CD14-positive monocyte (primary cell): ENCODE measurements at regions not wholly inside any gene's neighbourhood (a gene's known extent, or its start where the extent isn't known, plus 50 kb on each side); places are given as distances from the start of the nearest gene placed in this dataset.

Experiments
- DNase-seq, 3 donors: peaks; one replicate each; pipeline ENCODE4 v3.0.0-alpha.2; 2011 to 2022
- H2AFZ ChIP-seq: 2 replicates; pipeline ENCODE4 v1.6.0; 2012; ENCODE audit warnings: mild to moderate bottlenecking, low read depth, low read length, inconsistent platforms; ENCODE audit not compliant: insufficient read depth, poor library complexity, severe bottlenecking
- H3K27ac ChIP-seq, 2 donors: 1 replicate in 1 of 2; 2 replicates in 1 of 2; pipeline ENCODE4 v1.5.1; 2012 to 2013; ENCODE audit warnings: low read length in 2 of 2, control low read depth in 1 of 2, inconsistent platforms in 1 of 2, low read depth in 1 of 2, mild to moderate bottlenecking in 1 of 2
- H3K27me3 ChIP-seq, 2 donors: one replicate each; pipeline versions ENCODE4 v1.6.0 to v1.6.1; 2011 to 2013; ENCODE audit warnings: low read length in 2 of 2; ENCODE audit not compliant: control insufficient read depth in 2 of 2, insufficient read depth in 2 of 2
- H3K36me3 ChIP-seq, 2 donors: replicated peaks in 1 of 2; 1 replicate in 1 of 2; 2 replicates in 1 of 2; pipeline versions ENCODE4 v1.5.1 to v1.6.1; 2012 to 2013; ENCODE audit warnings: low read length in 2 of 2, control low read depth in 1 of 2, inconsistent platforms in 1 of 2, mild to moderate bottlenecking in 1 of 2; ENCODE audit not compliant: insufficient read depth in 2 of 2, control insufficient read depth in 1 of 2
- H3K4me1 ChIP-seq, 2 donors: 1 replicate in 1 of 2; 2 replicates in 1 of 2; pipeline versions ENCODE4 v1.5.1 to v1.6.1; 2012 to 2013; ENCODE audit warnings: low read length in 2 of 2, control low read depth in 1 of 2, inconsistent platforms in 1 of 2, mild to moderate bottlenecking in 1 of 2, moderate library complexity in 1 of 2; ENCODE audit not compliant: insufficient read depth in 2 of 2, control insufficient read depth in 1 of 2
- H3K4me2 ChIP-seq: replicated peaks from 2 replicates; pipeline ENCODE3; 2012; ENCODE audit warnings: low read length, moderate library complexity, mild to moderate bottlenecking; ENCODE audit not compliant: poor library complexity, severe bottlenecking; ENCODE audit errors: extremely low read depth
- H3K4me3 ChIP-seq, 3 experiments: fragments of 200-600 bp in 1 of 3; sonication (generic) in 1 of 3; replicated peaks in 1 of 3; 1 replicate in 2 of 3; 2 replicates in 1 of 3; pipeline ENCODE4 v1.5.1; 2011 to 2013; ENCODE audit warnings: low read length in 3 of 3, mild to moderate bottlenecking in 3 of 3, control low read depth in 2 of 3, low read depth in 2 of 3, inconsistent platforms in 1 of 3, moderate library complexity in 1 of 3
- H3K79me2 ChIP-seq: 2 replicates; pipeline ENCODE4 v1.6.0; 2012; ENCODE audit warnings: mild to moderate bottlenecking, control low read depth, inconsistent platforms, low read length, moderate library complexity; ENCODE audit not compliant: insufficient read depth
- H3K9ac ChIP-seq: 2 replicates; pipeline ENCODE4 v1.6.0; 2017; ENCODE audit warnings: low read length, mild to moderate bottlenecking; ENCODE audit not compliant: insufficient read depth, poor library complexity, severe bottlenecking
- H3K9me3 ChIP-seq, 2 donors: replicated peaks in 1 of 2; 1 replicate in 1 of 2; 2 replicates in 1 of 2; pipeline versions ENCODE4 v1.5.1 to v1.6.1; 2012 to 2013; ENCODE audit warnings: low read length in 2 of 2, control low read depth in 1 of 2; ENCODE audit not compliant: control insufficient read depth in 1 of 2, insufficient read depth in 1 of 2
- H4K20me1 ChIP-seq: 2 replicates; pipeline ENCODE4 v1.6.0; 2012; ENCODE audit warnings: mild to moderate bottlenecking, low read length, control low read depth, moderate library complexity; ENCODE audit not compliant: insufficient read depth
- H3K27ac Mint-ChIP-seq, 7 donors: one replicate each; pipeline ENCODE4 v1.8.0; 2020; ENCODE audit warnings: mild to moderate bottlenecking in 7 of 7, mixed read lengths in 7 of 7, moderate library complexity in 6 of 7, inconsistent platforms in 2 of 7
- H3K27me3 Mint-ChIP-seq, 3 donors: one replicate each; pipeline ENCODE4 v1.8.0; 2021 to 2022; ENCODE audit warnings: low read depth in 3 of 3, mild to moderate bottlenecking in 3 of 3, mixed read lengths in 3 of 3, moderate library complexity in 3 of 3, inconsistent platforms in 1 of 3
- H3K36me3 Mint-ChIP-seq, 2 donors: one replicate each; pipeline ENCODE4 v1.8.0; 2020; ENCODE audit warnings: mixed read lengths in 2 of 2, inconsistent platforms in 1 of 2, mild to moderate bottlenecking in 1 of 2
- H3K4me1 Mint-ChIP-seq: one replicate; pipeline ENCODE4 v1.8.0; 2020; ENCODE audit warnings: mild to moderate bottlenecking, mixed read lengths
- H3K4me3 Mint-ChIP-seq, 2 donors: one replicate each; pipeline ENCODE4 v1.8.0; 2020; ENCODE audit warnings: mild to moderate bottlenecking in 2 of 2, mixed read lengths in 2 of 2, moderate library complexity in 1 of 2
- H3K9me3 Mint-ChIP-seq, 7 donors: one replicate each; pipeline ENCODE4 v1.8.0; 2020 to 2022; ENCODE audit warnings: mixed read lengths in 7 of 7, mild to moderate bottlenecking in 6 of 7, moderate library complexity in 6 of 7, inconsistent platforms in 2 of 7
- WGBS: methylation state at CpG from one replicate; pipeline ENCODE4 v1.1.5; 2013; ENCODE audit warnings: missing lambda C conversion rate; ENCODE audit not compliant: insufficient coverage; 5-methylcytosine and 5-hydroxymethylcytosine counted together
- intact Hi-C, 2 donors: fragments of 100-400 bp; cut with micrococcal nuclease; formaldehyde crosslinking; loops; one replicate each; pipeline versions ENCODE4 v1.15.0 to v1.15.1; 2023
- TF ChIP-seq, protein P1 (sequence below): fragments of 200-600 bp; IDR thresholded peaks from one replicate; pipeline ENCODE4 v1.8.0; 2022; ENCODE audit warnings: antibody characterized with exemption, mild to moderate bottlenecking

- DNase-seq: no peak
- H3K27ac ChIP-seq: no peak overlapping the region
- H3K4me2 ChIP-seq: no peak overlapping the region
- H3K4me1 ChIP-seq: no peaks in the 10 kb centered on the region
- no peaks in the 10 kb centered on the region for H3K27me3 ChIP-seq
- Mint-ChIP-seq H3K4me3 (no peak overlapping the region), H3K36me3 (no peaks in the 10 kb centered on the region), H3K9me3 (peaks cover 1 to 24% (median 6%) of the 10 kb centered on the region in 7 donors), H3K27ac (no peak overlapping the region), H3K4me1 (no peaks in the 10 kb centered on the region), H3K27me3 (peaks cover 0 to 2% (median 0%) of the 10 kb centered on the region in 3 donors)
- no peaks in the 10 kb centered on the region for H4K20me1 ChIP-seq
- no peak overlapping the region for H2AFZ ChIP-seq
- H3K36me3 ChIP-seq: no peaks in the 10 kb centered on the region
- H3K79me2 ChIP-seq: no peaks in the 10 kb centered on the region
- no peak overlapping the region for H3K4me3 ChIP-seq
- no peak overlapping the region for H3K9ac ChIP-seq
- WGBS: 98% methylated on average over 22 of the region's 22 CpGs
- intact Hi-C loops: no loop called here
- TF ChIP-seq, protein P1, sequence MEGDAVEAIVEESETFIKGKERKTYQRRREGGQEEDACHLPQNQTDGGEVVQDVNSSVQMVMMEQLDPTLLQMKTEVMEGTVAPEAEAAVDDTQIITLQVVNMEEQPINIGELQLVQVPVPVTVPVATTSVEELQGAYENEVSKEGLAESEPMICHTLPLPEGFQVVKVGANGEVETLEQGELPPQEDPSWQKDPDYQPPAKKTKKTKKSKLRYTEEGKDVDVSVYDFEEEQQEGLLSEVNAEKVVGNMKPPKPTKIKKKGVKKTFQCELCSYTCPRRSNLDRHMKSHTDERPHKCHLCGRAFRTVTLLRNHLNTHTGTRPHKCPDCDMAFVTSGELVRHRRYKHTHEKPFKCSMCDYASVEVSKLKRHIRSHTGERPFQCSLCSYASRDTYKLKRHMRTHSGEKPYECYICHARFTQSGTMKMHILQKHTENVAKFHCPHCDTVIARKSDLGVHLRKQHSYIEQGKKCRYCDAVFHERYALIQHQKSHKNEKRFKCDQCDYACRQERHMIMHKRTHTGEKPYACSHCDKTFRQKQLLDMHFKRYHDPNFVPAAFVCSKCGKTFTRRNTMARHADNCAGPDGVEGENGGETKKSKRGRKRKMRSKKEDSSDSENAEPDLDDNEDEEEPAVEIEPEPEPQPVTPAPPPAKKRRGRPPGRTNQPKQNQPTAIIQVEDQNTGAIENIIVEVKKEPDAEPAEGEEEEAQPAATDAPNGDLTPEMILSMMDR: no peak
- H3K9me3 ChIP-seq: peaks cover 24 to 25% of the 10 kb centered on the region in 2 donors
Measured at GRCh38 chr5:25614466-25614865, 969.7 kb upstream of the CDH10 start.

DNA sequence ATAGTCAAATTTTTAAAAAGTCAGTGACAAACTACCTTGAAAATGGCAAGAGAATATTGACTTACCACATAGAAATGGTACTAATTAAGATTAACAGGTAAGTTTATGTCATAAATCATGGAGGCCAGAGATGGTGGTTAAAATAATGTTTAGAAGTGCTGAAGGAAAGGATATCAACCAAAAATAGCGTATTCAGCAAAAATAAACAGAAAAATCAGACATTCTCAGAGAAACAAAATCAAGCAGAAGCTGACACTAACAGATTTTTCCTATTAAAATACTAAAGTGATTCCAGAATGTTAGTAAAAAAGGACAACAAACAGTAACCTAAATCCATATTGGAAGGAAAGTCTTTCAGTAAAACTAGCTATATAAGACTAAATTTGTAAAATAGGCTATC is 959.9 kb upstream of the CDH10 start:
- no peaks in the 10 kb centered on the region for H3K36me3 ChIP-seq
- no peaks in the 10 kb centered on the region for H3K27me3 ChIP-seq
- intact Hi-C loops: no loop called here
- Mint-ChIP-seq H3K36me3 (no peaks in the 10 kb centered on the region), H3K27ac (no peak overlapping the region), H3K4me3 (no peak overlapping the region), H3K27me3 (no peaks in the 10 kb centered on the region), H3K4me1 (no peaks in the 10 kb centered on the region), H3K9me3 (peaks cover 0 to 12% (median 5%) of the 10 kb centered on the region in 7 donors)
- peaks cover 9 to 21% of the 10 kb centered on the region in 2 donors for H3K9me3 ChIP-seq
- WGBS: no CpG with 5 or more reads among the region's 1 CpG
- DNase-seq: no peak
- no peak overlapping the region for H3K4me3 ChIP-seq
- no peak overlapping the region for H2AFZ ChIP-seq
- no peak overlapping the region for H3K27ac ChIP-seq
- H4K20me1 ChIP-seq: no peaks in the 10 kb centered on the region
- no peak overlapping the region for H3K4me2 ChIP-seq
- H3K4me1 ChIP-seq: no peaks in the 10 kb centered on the region
- no peak overlapping the region for H3K9ac ChIP-seq
- TF ChIP-seq, protein P1: no peak
- H3K79me2 ChIP-seq: no peaks in the 10 kb centered on the region
